HepG2 (cell line): ENCODE measurements at regions not wholly inside any gene's neighbourhood (a gene's known extent, or its start where the extent isn't known, plus 50 kb on each side); places are given as distances from the start of the nearest gene placed in this dataset.

Experiments
- ATAC-seq: fragments of 200-7000 bp; cut with Tn5 transposase; 3 replicates; pipeline ENCODE4 v1.9.1; 2020; ENCODE audit warnings: mild to moderate bottlenecking, moderate library complexity
- BruUV-seq: library from RNA; stranded (reverse); fragments of 400-500 nt; replicated peaks from 2 replicates; lab custom pipeline; 2021; lab: Mats Ljungman, UMichigan
- CTCF ChIA-PET: fragments of 300-600 bp; formaldehyde crosslinking; extraction: SDS; loops from one replicate; lab custom pipeline; 2021; ENCODE audit warnings: low total read pairs, inconsistent platforms, low intra/inter-chr PET ratio; lab: Yijun Ruan, JAX
- POLR2A ChIA-PET: fragments of 350-600 bp; sonication (Branson Sonifier 250); formaldehyde crosslinking; loops from one replicate; lab custom pipeline; 2020; ENCODE audit warnings: antibody characterized with exemption, inconsistent platforms; lab: Yijun Ruan, JAX
- DNase-seq: peaks from one replicate; pipeline ENCODE4 v3.0.0-alpha.2; 2015; ENCODE audit warnings: low spot score
- FAIRE-seq: peaks from 3 replicates; lab custom pipeline; 2011; peaks lifted over from hg19 to GRCh38; lab: Jason Lieb, UNC
- H2AFZ ChIP-seq: one replicate; pipeline ENCODE4 v1.6.1; 2011; ENCODE audit warnings: low read length, inconsistent platforms
- H3K27ac ChIP-seq: fragments of 300-600 bp; 3 replicates; pipeline ENCODE4 v1.8.0; 2011; ENCODE audit warnings: mixed run types, mild to moderate bottlenecking, mixed read lengths, low read length, inconsistent platforms; ENCODE audit not compliant: insufficient read depth; ENCODE audit errors: extremely low read length
- H3K27me3 ChIP-seq, 2 experiments: fragments of 200-600 bp in 1 of 2; 2 replicates in 1 of 2; 3 replicates in 1 of 2; pipeline versions ENCODE4 v1.6.0 to v1.8.0; 2011; ENCODE audit warnings: low read length in 2 of 2, mild to moderate bottlenecking in 2 of 2, moderate library complexity in 2 of 2, inconsistent platforms in 1 of 2; ENCODE audit not compliant: insufficient read depth in 2 of 2, control insufficient read depth in 1 of 2
- H3K36me3 ChIP-seq, 2 experiments: fragments of 200-600 bp in 1 of 2; replicated peaks in 1 of 2; 2 replicates in 1 of 2; 3 replicates in 1 of 2; pipeline versions ENCODE4 v1.5.1 to v1.8.0; 2011; ENCODE audit warnings: low read length in 2 of 2, inconsistent platforms in 1 of 2; ENCODE audit not compliant: insufficient read depth in 2 of 2, control insufficient read depth in 1 of 2
- H3K4me1 ChIP-seq: 2 replicates; pipeline ENCODE4 v1.5.1; 2012; ENCODE audit warnings: low read length, inconsistent platforms; ENCODE audit not compliant: insufficient read depth
- H3K4me2 ChIP-seq: 2 replicates; pipeline ENCODE4 v1.6.0; 2011; ENCODE audit warnings: low read depth, low read length, inconsistent platforms
- H3K4me3 ChIP-seq, 3 experiments: fragments of 200-600 bp in 1 of 3; sonication (generic), shearing (Covaris generic) in 1 of 3; replicated peaks in 1 of 3; 2 replicates each; pipeline ENCODE4 v1.5.1; 2011 to 2016; ENCODE audit warnings: low read length in 3 of 3, inconsistent platforms in 2 of 3, low read depth in 2 of 3, mild to moderate bottlenecking in 2 of 3, control low read depth in 1 of 3, mixed read lengths in 1 of 3; ENCODE audit not compliant: insufficient read depth in 1 of 3
- H3K79me2 ChIP-seq: one replicate; pipeline ENCODE4 v1.6.1; 2011; ENCODE audit warnings: low read length, inconsistent platforms; ENCODE audit not compliant: insufficient read depth
- H3K9ac ChIP-seq: 2 replicates; pipeline ENCODE4 v1.6.0; 2011; ENCODE audit warnings: mild to moderate bottlenecking, low read depth, low read length, inconsistent platforms; ENCODE audit not compliant: insufficient read depth
- H3K9me3 ChIP-seq: 2 replicates; pipeline ENCODE4 v1.5.1; 2012; ENCODE audit warnings: mild to moderate bottlenecking, low read length
- H4K20me1 ChIP-seq: 2 replicates; pipeline ENCODE4 v1.6.0; 2011; ENCODE audit warnings: inconsistent platforms, mild to moderate bottlenecking, low read length, moderate library complexity; ENCODE audit not compliant: insufficient read depth
- ARID4A ChIP-seq: sonication (generic); formaldehyde crosslinking; IDR thresholded peaks from 2 replicates; pipeline ENCODE4 v1.5.0; 2020; ENCODE audit warnings: mild to moderate bottlenecking, missing genetic modification reagents, borderline replicate concordance
- MXD4 ChIP-seq: IDR thresholded peaks from 2 replicates; pipeline ENCODE4 v1.6.1; 2016; ENCODE audit warnings: mild to moderate bottlenecking, missing biosample characterization, missing genetic modification reagents
- MYPOP ChIP-seq: sonication (generic); formaldehyde crosslinking; IDR thresholded peaks from 2 replicates; pipeline ENCODE4 v1.8.1; 2023; ENCODE audit warnings: mild to moderate bottlenecking, moderate library complexity, missing genetic modification reagents
- PHB2 ChIP-seq: fragments of 450-650 bp; IDR thresholded peaks from 2 replicates; pipeline ENCODE4 v1.6.1; 2018; ENCODE audit not compliant: partially characterized antibody
- SALL2 ChIP-seq: sonication (generic); formaldehyde crosslinking; IDR thresholded peaks from 2 replicates; pipeline ENCODE4 v1.8.1; 2023; ENCODE audit warnings: mild to moderate bottlenecking, missing genetic modification reagents, inconsistent platforms
- TERF1 ChIP-seq: sonication (generic); formaldehyde crosslinking; IDR thresholded peaks from 2 replicates; pipeline ENCODE4 v1.8.0; 2022; ENCODE audit warnings: mild to moderate bottlenecking, missing genetic modification reagents, moderate library complexity
- THAP11 ChIP-seq: IDR thresholded peaks from 2 replicates; pipeline ENCODE4 v1.6.1; 2016; ENCODE audit warnings: missing biosample characterization, missing genetic modification reagents
- ZKSCAN5 ChIP-seq: sonication (generic); formaldehyde crosslinking; IDR thresholded peaks from 2 replicates; pipeline ENCODE4 v1.5.1; 2020; ENCODE audit warnings: mild to moderate bottlenecking, missing genetic modification reagents
- ZMYM2 ChIP-seq: sonication (generic); formaldehyde crosslinking; IDR thresholded peaks from 2 replicates; pipeline ENCODE4 v1.8.0; 2022; ENCODE audit warnings: mild to moderate bottlenecking, missing genetic modification reagents
- ZMYM4 ChIP-seq: sonication (generic); formaldehyde crosslinking; IDR thresholded peaks from 2 replicates; pipeline ENCODE4 v1.8.1; 2023; ENCODE audit warnings: mild to moderate bottlenecking, missing genetic modification reagents
- ZNF138 ChIP-seq: sonication (generic); formaldehyde crosslinking; IDR thresholded peaks from 2 replicates; pipeline ENCODE4 v1.5.0; 2020; ENCODE audit warnings: mild to moderate bottlenecking, low read depth, missing genetic modification reagents
- ZNF292 ChIP-seq: sonication (generic); formaldehyde crosslinking; IDR thresholded peaks from 2 replicates; pipeline ENCODE4 v1.8.1; 2022; ENCODE audit warnings: mild to moderate bottlenecking, low read depth, missing genetic modification reagents, borderline replicate concordance
- ZNF460 ChIP-seq: sonication (generic); formaldehyde crosslinking; IDR thresholded peaks from 2 replicates; pipeline ENCODE4 v1.5.1; 2020; ENCODE audit warnings: missing genetic modification reagents, mild to moderate bottlenecking, borderline replicate concordance
- ZNF749 ChIP-seq: sonication (generic); formaldehyde crosslinking; IDR thresholded peaks from 2 replicates; pipeline ENCODE4 v1.8.0; 2022; ENCODE audit warnings: mild to moderate bottlenecking, missing genetic modification reagents, moderate library complexity, borderline replicate concordance
- ZNF784 ChIP-seq: sonication (generic); formaldehyde crosslinking; IDR thresholded peaks from 2 replicates; pipeline ENCODE4 v1.5.1; 2020; ENCODE audit warnings: missing genetic modification reagents, mild to moderate bottlenecking, borderline replicate concordance
- ZSCAN31 ChIP-seq: sonication (generic); formaldehyde crosslinking; IDR thresholded peaks from 2 replicates; pipeline ENCODE4 v1.5.0; 2020; ENCODE audit warnings: low read depth, mild to moderate bottlenecking, missing genetic modification reagents
- WGBS: methylation state at CpG from one replicate; pipeline ENCODE4 v1.1.6; 2017; ENCODE audit warnings: low lambda C conversion rate; 5-methylcytosine and 5-hydroxymethylcytosine counted together
- in situ Hi-C: cut with HindIII; loops from 2 replicates; pipeline ENCODE4 v1.10.0; 2017; ENCODE audit warnings: low pct_unique_long_range_greater_than_20kb; ENCODE audit not compliant: extremely low pct_ligation_motif_present
- intact Hi-C: fragments of 100-400 bp; cut with micrococcal nuclease; formaldehyde crosslinking; loops from one replicate; pipeline ENCODE4 v1.10.0; 2022; ENCODE audit not compliant: unreplicated experiment

GRCh38 chr2:222799262-222799918 is 61.4 kb upstream of the ACSL3 start:
- FAIRE-seq: no peak
- TF ChIP-seq ZNF292 (CRISPR knock-in tag) (peak; percentile 53; the same call in 1 of the 2 replicates), ZMYM4 (CRISPR knock-in tag) (peak; percentile 48; the same call in 1 of the 2 replicates), ZNF784 (CRISPR knock-in tag) (peak; percentile 63; the same call in 1 of the 2 replicates), SALL2 (CRISPR knock-in tag) (no peak), THAP11 (CRISPR knock-in tag) (0 out of 2 replicates have a peak, but pooled peaks have one; percentile 3), ZNF749 (CRISPR knock-in tag) (no peak), ZMYM2 (CRISPR knock-in tag) (0 out of 2 replicates have a peak, but pooled peaks have one; percentile 49), ZSCAN31 (CRISPR knock-in tag) (no peak), TERF1 (CRISPR knock-in tag) (no peak), ZNF138 (CRISPR knock-in tag) (no peak), ARID4A (CRISPR knock-in tag) (no peak), PHB2 (no peak), MXD4 (CRISPR knock-in tag) (no peak), ZKSCAN5 (CRISPR knock-in tag) (peak; percentile 99), ZNF460 (no peak), MYPOP (CRISPR knock-in tag) (no peak)

More at GRCh38 chr2:222799262-222799918, 61.4 kb upstream of the ACSL3 start:
- CTCF ChIA-PET: no interaction called here
- ATAC-seq (no peak), DNase-seq (no peak)
- H3K79me2 ChIP-seq: peaks cover 13% of the 10 kb centered on the region
- no TSS peak for BruUV-seq
- H3K27ac ChIP-seq: no peak overlapping the region
- WGBS: 85% methylated on average over 7 of the region's 7 CpGs
- H3K4me2 ChIP-seq: no peak overlapping the region; the same call in 1 of the 2 replicates
- peaks cover 73% of the 10 kb centered on the region for H3K4me1 ChIP-seq
- H3K27me3 ChIP-seq: no peaks in the 10 kb centered on the region
- in situ Hi-C loops (loop anchor here (5.0 kb wide), 3 partner anchors 63 to 103 kb away; partner anchors contain the start of gene ACSL3), intact Hi-C loops (no loop called here)
- H2AFZ ChIP-seq: no peak overlapping the region
- H4K20me1 ChIP-seq: no peaks in the 10 kb centered on the region
- H3K9me3 ChIP-seq: no peaks in the 10 kb centered on the region
- H3K36me3 ChIP-seq: no peaks in the 10 kb centered on the region
- POLR2A ChIA-PET: interaction anchor here (1.0 to 5.0 kb wide), 3 partner anchors 60 to 90 kb away, joined by 3 to 98 read pairs (median 5); no protein-coding TSS in a partner anchor
- no peak overlapping the region for H3K4me3 ChIP-seq
- H3K9ac ChIP-seq: no peak overlapping the region
